Brain microvascular endothelial cell (primary cell): ENCODE measurements at regions not wholly inside any gene's neighbourhood (a gene's known extent, or its start where the extent isn't known, plus 50 kb on each side); places are given as distances from the start of the nearest gene placed in this dataset.
A peak's percentile ranks its signal among the peaks of the same experiment; 100 is the strongest.

Experiments used
- DNase-seq: peaks from one replicate; pipeline ENCODE4 v3.0.0-alpha.2; 2020
- H3K27ac ChIP-seq: fragments of 250-450 bp; sonication (Bioruptor Pico); 2 replicates; pipeline ENCODE4 v1.5.1; 2020; ENCODE audit warnings: mild to moderate bottlenecking, moderate library complexity
- H3K27me3 ChIP-seq: fragments of 250-450 bp; sonication (Bioruptor Pico); replicated peaks from 2 replicates; pipeline ENCODE4 v1.5.1; 2020; ENCODE audit warnings: mild to moderate bottlenecking
- H3K36me3 ChIP-seq: fragments of 250-450 bp; sonication (Bioruptor Pico); replicated peaks from 2 replicates; pipeline ENCODE4 v1.5.1; 2020; ENCODE audit warnings: mild to moderate bottlenecking
- H3K4me3 ChIP-seq: 2 replicates; pipeline ENCODE4 v1.5.1; 2011; ENCODE audit warnings: low read depth, mild to moderate bottlenecking, control low read depth, low read length, moderate library complexity
- in situ Hi-C: cut with HindIII; loops from 2 replicates; pipeline ENCODE4 v1.10.0; 2017; ENCODE audit warnings: low sequenced_read_pairs, low pct_ligation_motif_present
- TF ChIP-seq, protein P1 (sequence below): IDR thresholded peaks from 2 replicates; pipeline ENCODE4 v1.5.1; 2011; ENCODE audit warnings: low read depth, mild to moderate bottlenecking, moderate library complexity, low read length, control low read depth, inconsistent platforms; ENCODE audit errors: missing control alignments

DNA sequence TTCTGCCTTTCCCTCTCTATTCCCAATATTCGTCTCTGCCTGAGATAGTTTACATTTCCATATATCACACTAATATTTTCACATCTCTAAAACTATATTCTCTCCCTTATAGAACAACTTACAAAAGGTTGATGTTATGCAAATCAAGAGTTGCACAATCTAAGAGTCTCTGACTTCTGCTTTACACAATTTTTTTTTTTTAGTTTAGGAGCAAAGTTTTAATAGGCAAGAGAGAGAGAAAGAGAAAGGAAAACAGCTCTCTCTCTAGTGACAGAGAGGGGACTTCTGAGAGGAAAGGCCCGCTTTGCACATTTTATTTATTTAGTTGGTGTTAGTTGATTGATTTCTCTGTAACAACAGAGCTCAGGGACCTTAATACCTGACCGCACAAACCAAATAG lies 380.2 kb downstream of the TXNL1 start:
- no peak for DNase-seq
- H3K27me3 ChIP-seq: no peaks in the 10 kb centered on the region
- in situ Hi-C loops: no loop called here
- H3K27ac ChIP-seq: no peak overlapping the region
- H3K36me3 ChIP-seq: no peaks in the 10 kb centered on the region
- H3K4me3 ChIP-seq: no peak overlapping the region
- TF ChIP-seq, protein P1, sequence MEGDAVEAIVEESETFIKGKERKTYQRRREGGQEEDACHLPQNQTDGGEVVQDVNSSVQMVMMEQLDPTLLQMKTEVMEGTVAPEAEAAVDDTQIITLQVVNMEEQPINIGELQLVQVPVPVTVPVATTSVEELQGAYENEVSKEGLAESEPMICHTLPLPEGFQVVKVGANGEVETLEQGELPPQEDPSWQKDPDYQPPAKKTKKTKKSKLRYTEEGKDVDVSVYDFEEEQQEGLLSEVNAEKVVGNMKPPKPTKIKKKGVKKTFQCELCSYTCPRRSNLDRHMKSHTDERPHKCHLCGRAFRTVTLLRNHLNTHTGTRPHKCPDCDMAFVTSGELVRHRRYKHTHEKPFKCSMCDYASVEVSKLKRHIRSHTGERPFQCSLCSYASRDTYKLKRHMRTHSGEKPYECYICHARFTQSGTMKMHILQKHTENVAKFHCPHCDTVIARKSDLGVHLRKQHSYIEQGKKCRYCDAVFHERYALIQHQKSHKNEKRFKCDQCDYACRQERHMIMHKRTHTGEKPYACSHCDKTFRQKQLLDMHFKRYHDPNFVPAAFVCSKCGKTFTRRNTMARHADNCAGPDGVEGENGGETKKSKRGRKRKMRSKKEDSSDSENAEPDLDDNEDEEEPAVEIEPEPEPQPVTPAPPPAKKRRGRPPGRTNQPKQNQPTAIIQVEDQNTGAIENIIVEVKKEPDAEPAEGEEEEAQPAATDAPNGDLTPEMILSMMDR: no peak

DNA sequence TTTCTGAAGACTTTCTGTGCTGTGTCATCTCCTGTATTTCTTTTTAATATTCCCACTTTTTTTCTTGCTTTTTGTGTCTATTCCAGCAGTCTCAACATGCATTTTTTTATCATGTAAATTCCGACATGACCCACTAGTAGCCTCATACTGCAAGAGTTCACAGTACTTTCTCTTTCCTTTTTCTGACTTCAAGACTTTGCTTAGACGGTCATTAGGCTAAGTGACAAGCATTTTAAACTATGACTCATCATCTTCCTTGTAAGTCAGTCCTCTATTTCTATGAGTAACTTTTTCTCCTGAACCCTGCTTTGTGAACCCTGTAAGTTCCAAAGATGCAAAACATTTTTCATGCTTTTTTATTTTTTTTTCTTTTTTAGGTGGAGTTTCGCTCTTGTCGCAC lies 381.2 kb downstream of the TXNL1 start:
- H3K36me3 ChIP-seq: no peaks in the 10 kb centered on the region
- H3K27ac ChIP-seq: no peak overlapping the region
- no peak overlapping the region for H3K4me3 ChIP-seq
- in situ Hi-C loops: no loop called here
- peak; percentile 47 for DNase-seq
- H3K27me3 ChIP-seq: no peaks in the 10 kb centered on the region
- TF ChIP-seq, protein P1: no peak

DNA sequence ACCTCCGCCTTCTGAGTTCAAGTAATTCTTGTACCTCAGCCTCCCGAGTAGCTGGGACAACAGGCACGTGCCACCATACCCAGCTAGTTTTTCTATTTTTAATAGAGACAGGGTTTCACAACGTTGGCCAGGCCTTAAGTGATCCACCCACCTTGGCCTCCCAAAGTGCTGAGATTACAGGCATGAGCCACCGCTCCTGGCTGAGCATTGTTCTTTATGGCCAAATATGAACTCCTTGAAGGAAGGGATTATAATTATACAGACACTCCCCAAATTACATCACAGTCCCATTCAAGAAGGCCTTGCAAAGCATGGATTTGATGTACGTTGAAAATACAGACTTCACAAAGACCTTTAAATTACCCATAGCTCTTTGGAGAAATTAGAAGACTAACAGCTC lies 381.7 kb downstream of the TXNL1 start:
- Histone ChIP-seq H3K27ac (no peak overlapping the region), H3K27me3 (no peaks in the 10 kb centered on the region), H3K4me3 (no peak overlapping the region), H3K36me3 (no peaks in the 10 kb centered on the region)
- TF ChIP-seq, protein P1: no peak
- no peak for DNase-seq
- in situ Hi-C loops: no loop called here

DNA sequence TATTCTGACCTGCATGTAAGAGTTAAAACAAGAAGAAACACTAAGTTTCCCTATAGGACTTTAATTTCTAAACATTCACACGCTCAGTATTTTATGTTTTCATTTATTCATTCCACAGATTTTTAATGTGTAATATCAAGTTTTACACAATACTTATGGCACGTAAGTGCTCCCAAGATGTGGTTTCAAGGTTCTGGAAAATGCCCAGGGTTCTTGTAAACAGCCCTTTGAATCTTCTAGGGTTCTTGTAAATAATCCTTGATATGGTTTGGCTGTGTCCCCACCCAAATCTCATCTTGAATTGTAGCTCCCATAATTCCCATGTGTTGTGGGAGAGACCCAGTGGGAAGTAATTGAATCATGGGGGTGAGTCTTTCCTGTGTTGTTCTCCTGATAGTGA lies 383.0 kb downstream of the TXNL1 start:
- no peak for DNase-seq
- TF ChIP-seq, protein P1: no peak
- Histone ChIP-seq H3K4me3 (no peak overlapping the region), H3K36me3 (no peaks in the 10 kb centered on the region), H3K27me3 (no peaks in the 10 kb centered on the region), H3K27ac (no peak overlapping the region)
- in situ Hi-C loops: no loop called here

DNA sequence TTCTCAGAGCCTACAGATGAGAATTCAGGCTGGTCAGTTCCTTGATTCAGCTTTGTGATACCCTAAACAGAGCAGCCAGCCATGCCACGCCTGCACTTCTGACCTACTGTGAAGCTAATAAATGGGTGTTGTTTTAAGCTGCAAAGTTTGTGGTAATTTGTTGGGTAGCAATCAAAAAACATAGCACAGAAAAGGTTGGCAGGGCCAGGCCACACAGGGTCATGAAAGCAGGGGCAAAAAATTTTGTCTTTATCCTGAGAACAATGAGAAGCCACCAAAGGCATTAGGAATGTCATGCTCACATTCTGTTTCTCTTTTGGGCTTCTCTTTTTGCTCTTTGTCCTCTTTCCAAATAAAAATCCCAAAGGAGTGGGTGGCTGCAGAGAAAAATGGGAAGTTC lies 385.9 kb downstream of the TXNL1 start:
- no peaks in the 10 kb centered on the region for H3K27me3 ChIP-seq
- H3K27ac ChIP-seq: no peak overlapping the region
- DNase-seq: no peak
- TF ChIP-seq, protein P1: no peak
- in situ Hi-C loops: no loop called here
- H3K4me3 ChIP-seq: no peak overlapping the region
- no peaks in the 10 kb centered on the region for H3K36me3 ChIP-seq

DNA sequence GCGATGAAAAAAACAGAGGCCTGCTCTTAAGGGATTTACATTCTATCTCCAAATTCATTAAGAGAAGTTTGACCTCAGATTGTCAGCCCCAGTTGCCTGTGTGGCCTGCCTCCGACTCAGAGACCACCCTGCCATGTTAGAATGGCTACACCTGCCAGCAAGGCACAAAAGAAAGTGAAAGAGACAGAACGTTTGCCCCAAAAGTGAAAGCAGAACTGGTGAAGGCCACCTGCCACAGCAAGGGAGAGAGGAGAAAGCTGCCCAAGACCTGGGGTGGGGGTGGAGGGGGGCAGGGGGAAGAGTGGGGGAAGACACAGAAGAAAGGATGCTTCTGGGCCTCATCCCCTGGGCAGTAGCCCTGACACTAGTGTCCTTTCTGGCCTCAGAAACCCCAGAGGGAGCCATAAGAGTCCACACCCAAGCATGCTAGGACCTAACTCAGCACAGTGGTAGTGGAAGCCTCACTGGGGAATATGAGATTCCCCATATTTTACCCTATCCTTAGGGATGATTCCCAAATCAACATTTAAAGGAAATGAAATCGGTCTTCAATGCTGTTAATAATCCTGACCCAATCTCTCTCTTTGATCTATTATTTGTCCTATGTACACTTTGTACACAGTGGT lies 389.7 kb downstream of the TXNL1 start:
- TF ChIP-seq, protein P1: no peak
- Histone ChIP-seq H3K27ac (no peak overlapping the region), H3K27me3 (no peaks in the 10 kb centered on the region), H3K4me3 (no peak overlapping the region), H3K36me3 (no peaks in the 10 kb centered on the region)
- no peak for DNase-seq
- in situ Hi-C loops: no loop called here
